Skeletal muscle satellite cell (primary cell): ENCODE measurements at regions not wholly inside any gene's neighbourhood (a gene's known extent, or its start where the extent isn't known, plus 50 kb on each side); places are given as distances from the start of the nearest gene placed in this dataset.

ENCODE experiments used
- H3K27me3 ChIP-seq: 2 replicates; pipeline ENCODE4 v1.7.0; 2013; ENCODE audit warnings: low read length; ENCODE audit not compliant: control insufficient read depth, insufficient read depth
- H3K36me3 ChIP-seq: 2 replicates; pipeline ENCODE4 v1.7.0; 2013; ENCODE audit warnings: mild to moderate bottlenecking, control low read depth, low read length; ENCODE audit not compliant: insufficient read depth
- H3K4me1 ChIP-seq: 2 replicates; pipeline ENCODE4 v1.7.0; 2013; ENCODE audit warnings: low read length; ENCODE audit not compliant: control insufficient read depth, insufficient read depth
- H3K4me2 ChIP-seq: 2 replicates; pipeline ENCODE4 v1.7.0; 2013; ENCODE audit warnings: mild to moderate bottlenecking, low read length
- H3K4me3 ChIP-seq: 2 replicates; pipeline ENCODE4 v1.7.0; 2013; ENCODE audit warnings: low read length
- H3K9ac ChIP-seq: 2 replicates; pipeline ENCODE4 v1.7.0; 2013; ENCODE audit warnings: mild to moderate bottlenecking, low read depth, low read length, moderate library complexity
- H3K9me3 ChIP-seq: replicated peaks from 2 replicates; pipeline ENCODE4 v1.7.0; 2013; ENCODE audit warnings: mild to moderate bottlenecking, control low read depth, low read length

DNA sequence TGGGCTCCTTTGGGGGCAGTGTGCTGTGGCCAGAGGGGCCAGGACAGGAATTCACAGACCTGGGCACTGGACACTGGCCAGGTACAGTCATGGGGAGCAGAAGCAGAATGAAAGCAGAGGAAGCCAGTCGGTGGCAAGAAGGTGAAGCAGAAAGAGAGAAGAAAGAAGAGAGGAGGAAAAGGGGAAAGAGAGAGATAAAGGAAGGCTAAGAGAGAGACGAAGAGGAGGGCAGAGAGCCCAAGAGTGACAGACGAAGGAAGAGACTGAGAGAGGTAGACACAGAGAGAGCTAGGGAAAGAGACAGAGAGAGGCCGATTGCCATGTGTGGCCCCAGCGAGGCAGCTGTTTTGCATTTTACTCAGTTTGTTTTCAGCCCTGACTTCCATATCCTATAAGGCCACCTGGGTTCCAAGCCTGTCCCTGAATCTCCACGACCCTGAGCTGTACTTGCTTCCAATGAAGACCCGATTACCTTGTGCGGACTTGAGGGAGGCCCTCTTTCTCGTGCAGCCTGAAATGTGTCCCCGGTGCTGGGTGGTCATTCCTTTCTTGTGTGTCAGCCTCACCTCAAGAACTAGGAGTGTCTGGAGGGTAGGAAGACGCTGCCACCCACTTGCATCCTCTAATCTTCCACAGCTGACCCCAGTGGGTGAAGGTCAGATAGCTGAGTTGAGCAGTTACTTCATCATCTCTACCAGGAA is 73.9 kb downstream of the LSM3 start:
- Histone ChIP-seq H3K9ac (no peak overlapping the region), H3K36me3 (no peaks in the 10 kb centered on the region), H3K9me3 (no peaks in the 10 kb centered on the region), H3K27me3 (peaks cover 15% of the 10 kb centered on the region), H3K4me2 (no peak overlapping the region), H3K4me3 (no peak overlapping the region), H3K4me1 (no peaks in the 10 kb centered on the region)

- H3K27me3 ChIP-seq = peaks cover 19% of the 10 kb centered on the region
- no peak overlapping the region for H3K4me2 ChIP-seq
- no peak overlapping the region for H3K4me3 ChIP-seq
- no peaks in the 10 kb centered on the region for H3K9me3 ChIP-seq
- H3K4me1 ChIP-seq = no peaks in the 10 kb centered on the region
- no peaks in the 10 kb centered on the region for H3K36me3 ChIP-seq
- H3K9ac ChIP-seq = no peak overlapping the region
Measured at GRCh38 chr3:14253022-14253706, 74.5 kb downstream of the LSM3 start.

- Histone ChIP-seq H3K9ac (no peak overlapping the region), H3K4me2 (no peak overlapping the region), H3K4me1 (no peaks in the 10 kb centered on the region), H3K27me3 (peaks cover 14% of the 10 kb centered on the region), H3K36me3 (no peaks in the 10 kb centered on the region), H3K9me3 (no peaks in the 10 kb centered on the region), H3K4me3 (no peak overlapping the region)
Measured at GRCh38 chr3:14253707-14254382, 75.2 kb downstream of the LSM3 start.

GRCh38 chr3:14254812-14255702 is 76.4 kb downstream of the LSM3 start:
- H3K36me3 ChIP-seq = no peaks in the 10 kb centered on the region
- no peaks in the 10 kb centered on the region for H3K9me3 ChIP-seq
- H3K9ac ChIP-seq = no peak overlapping the region
- peaks cover 11% of the 10 kb centered on the region for H3K27me3 ChIP-seq
- no peak overlapping the region for H3K4me3 ChIP-seq
- H3K4me2 ChIP-seq = no peak overlapping the region
- no peaks in the 10 kb centered on the region for H3K4me1 ChIP-seq

GRCh38 chr3:14256046-14256445 is 77.4 kb downstream of the LSM3 start:
- H3K4me1 ChIP-seq = no peaks in the 10 kb centered on the region
- H3K4me2 ChIP-seq = no peak overlapping the region
- no peaks in the 10 kb centered on the region for H3K36me3 ChIP-seq
- no peak overlapping the region for H3K4me3 ChIP-seq
- no peaks in the 10 kb centered on the region for H3K9me3 ChIP-seq
- H3K9ac ChIP-seq = no peak overlapping the region
- peaks cover 7% of the 10 kb centered on the region for H3K27me3 ChIP-seq

- Histone ChIP-seq H3K27me3 (peaks cover 7% of the 10 kb centered on the region), H3K4me2 (no peak overlapping the region), H3K9me3 (no peaks in the 10 kb centered on the region), H3K9ac (no peak overlapping the region), H3K36me3 (no peaks in the 10 kb centered on the region), H3K4me1 (no peaks in the 10 kb centered on the region), H3K4me3 (no peak overlapping the region)
Measured at GRCh38 chr3:14256561-14257342, 78.1 kb downstream of the LSM3 start.

- Histone ChIP-seq H3K27me3 (peaks cover 31% of the 10 kb centered on the region), H3K9ac (no peak overlapping the region), H3K4me1 (no peaks in the 10 kb centered on the region), H3K36me3 (no peaks in the 10 kb centered on the region), H3K4me3 (no peak overlapping the region), H3K9me3 (no peaks in the 10 kb centered on the region), H3K4me2 (no peak overlapping the region)
Measured at GRCh38 chr3:14258906-14259904, 80.6 kb downstream of the LSM3 start.

GRCh38 chr3:14260463-14260862 is 81.8 kb downstream of the LSM3 start:
- H3K4me2 ChIP-seq = no peak overlapping the region
- H3K9me3 ChIP-seq = no peaks in the 10 kb centered on the region
- H3K4me1 ChIP-seq = no peaks in the 10 kb centered on the region
- no peak overlapping the region for H3K9ac ChIP-seq
- peaks cover 40% of the 10 kb centered on the region for H3K27me3 ChIP-seq
- H3K4me3 ChIP-seq = no peak overlapping the region
- no peaks in the 10 kb centered on the region for H3K36me3 ChIP-seq

- no peak overlapping the region for H3K4me2 ChIP-seq
- no peaks in the 10 kb centered on the region for H3K4me1 ChIP-seq
- H3K36me3 ChIP-seq = no peaks in the 10 kb centered on the region
- H3K9me3 ChIP-seq = no peaks in the 10 kb centered on the region
- H3K9ac ChIP-seq = no peak overlapping the region
- no peak overlapping the region for H3K4me3 ChIP-seq
- H3K27me3 ChIP-seq = peaks cover 40% of the 10 kb centered on the region
Measured at GRCh38 chr3:14261229-14261628, 82.6 kb downstream of the LSM3 start.

- no peaks in the 10 kb centered on the region for H3K9me3 ChIP-seq
- no peaks in the 10 kb centered on the region for H3K36me3 ChIP-seq
- no peak overlapping the region for H3K4me2 ChIP-seq
- peaks cover 48% of the 10 kb centered on the region for H3K27me3 ChIP-seq
- no peak overlapping the region for H3K9ac ChIP-seq
- no peak overlapping the region for H3K4me3 ChIP-seq
- no peaks in the 10 kb centered on the region for H3K4me1 ChIP-seq
Measured at GRCh38 chr3:14262212-14262611, 83.6 kb downstream of the LSM3 start.
